ENCODE measurements at regions not wholly inside any gene's neighbourhood (a gene's known extent, or its start where the extent isn't known, plus 50 kb on each side); places are given as distances from the start of the nearest gene placed in this dataset.
A peak's percentile ranks its signal among the peaks of the same experiment; 100 is the strongest.
"Not testable (repeated sequence)": the region's sequence is repeated elsewhere in the genome, so short reads cannot be mapped to it uniquely, and the experiment has no call there.

DNA sequence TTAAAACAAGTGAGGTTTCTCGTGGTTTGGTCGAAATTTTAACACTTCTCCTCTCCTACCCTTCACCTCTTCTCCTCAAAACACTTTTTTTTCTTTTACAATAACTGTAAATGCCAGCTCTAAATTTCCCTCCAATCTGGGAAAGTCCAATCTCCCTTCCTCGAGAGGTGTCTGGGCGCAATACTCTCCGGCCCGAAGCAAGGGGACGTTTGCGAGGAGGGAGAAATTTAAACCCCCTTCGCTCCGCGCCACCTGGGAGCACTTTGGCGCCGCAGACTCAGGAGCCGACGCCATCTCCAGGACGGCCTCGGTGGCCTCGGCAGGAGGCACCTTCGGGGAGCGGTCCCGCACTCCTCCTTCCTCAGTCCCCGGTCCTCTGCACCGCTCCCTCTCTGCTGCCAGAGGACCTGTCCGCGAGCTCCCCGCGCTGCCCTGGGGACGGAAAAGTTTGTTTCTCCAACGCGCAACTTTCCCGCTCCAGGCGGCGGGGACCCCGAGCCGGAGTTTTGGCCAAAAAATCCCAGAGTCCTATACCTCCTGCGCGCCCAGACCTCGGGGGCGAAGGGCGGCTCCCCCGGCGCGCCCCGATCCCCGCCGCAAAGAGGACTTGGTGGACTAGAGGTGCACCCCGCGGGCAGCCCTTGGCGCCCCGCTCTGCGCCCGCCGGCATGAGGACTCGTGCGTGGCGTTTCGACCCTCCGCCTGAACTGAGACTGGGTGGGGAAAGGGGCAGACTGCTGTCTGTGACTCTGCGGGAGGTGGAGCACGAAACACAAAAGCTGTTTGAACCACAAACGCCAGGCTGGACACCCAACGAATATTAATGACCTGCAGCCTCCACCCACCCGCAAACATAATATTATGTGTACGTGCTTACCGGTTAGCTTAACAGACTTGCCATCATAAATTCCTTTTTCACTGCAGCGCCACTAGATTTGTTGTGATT lies 95.2 kb upstream of the HMGA2 start:
- DNase-seq (ENCODE audit: low read depth in 2 of 2): no peak

- no peak for DNase-seq (ENCODE audit: low read depth in 2 of 2)
These were observed 92.5 kb upstream of the HMGA2 start for GRCh38 chr12:65731771-65732170.

GRCh38 chr12:65733643-65734042 lies 90.6 kb upstream of the HMGA2 start:
- not testable (repeated sequence) for DNase-seq (ENCODE audit: low read depth in 2 of 2)

DNA sequence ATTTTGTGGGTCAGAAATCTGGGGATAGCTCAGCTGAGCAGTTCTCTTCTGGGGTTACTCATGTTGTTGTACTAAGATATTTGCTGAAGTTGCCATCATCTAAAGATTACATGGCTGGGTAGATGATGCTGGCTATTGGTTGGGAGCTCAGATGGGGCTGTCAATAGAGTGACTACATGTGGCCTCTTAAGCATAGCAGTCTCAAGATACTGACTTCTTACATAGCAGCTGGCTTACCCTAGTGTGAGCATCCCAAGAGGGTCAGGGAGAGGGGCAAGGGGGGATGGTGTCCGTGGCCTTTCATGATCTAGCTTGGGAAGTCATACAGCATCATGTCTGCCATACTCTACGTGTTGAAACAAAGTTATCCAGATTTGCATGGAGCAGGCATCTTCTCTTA lies 90.1 kb upstream of the HMGA2 start:
- no peak for DNase-seq (ENCODE audit: low read depth in 2 of 2)

DNA sequence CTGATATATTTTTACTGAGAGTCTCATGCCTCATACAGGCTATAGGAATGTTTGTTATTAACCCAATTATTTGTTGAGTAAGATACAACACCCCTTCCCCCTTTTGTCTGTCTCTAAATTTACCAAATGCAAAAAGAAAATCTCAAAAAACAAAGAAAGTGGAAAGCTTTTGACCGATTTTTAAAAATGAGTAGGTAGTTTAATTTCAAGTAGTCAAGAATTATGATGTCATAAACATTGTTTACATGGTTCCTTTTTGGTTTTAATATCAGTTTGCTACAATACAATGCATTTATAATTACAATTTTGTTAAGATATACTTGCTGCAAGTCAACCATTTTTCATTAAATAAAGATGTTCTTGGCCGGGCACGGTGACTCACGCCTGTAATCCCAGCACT lies 84.7 kb upstream of the HMGA2 start:
- no peak for DNase-seq (ENCODE audit: low read depth in 2 of 2)

DNA sequence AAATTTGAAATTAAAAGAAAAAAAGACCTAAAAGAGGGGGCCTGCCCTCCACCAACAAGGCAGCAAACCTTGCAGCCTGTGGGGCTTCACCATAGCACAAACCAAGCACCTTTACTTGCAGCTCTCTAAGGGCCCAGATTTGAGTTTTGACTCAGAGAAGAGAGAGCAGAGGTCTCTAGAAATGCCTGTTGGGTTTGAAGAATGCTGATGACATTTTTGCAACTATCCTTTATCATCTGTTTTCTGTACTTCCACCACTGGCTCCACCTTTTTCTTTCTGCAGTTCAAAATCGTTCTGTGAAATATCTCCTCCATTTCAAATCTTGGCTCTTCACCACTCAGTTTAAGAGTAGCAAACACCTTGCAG lies 83.8 kb upstream of the HMGA2 start:
- no peak for DNase-seq (ENCODE audit: low read depth in 2 of 2)

DNA sequence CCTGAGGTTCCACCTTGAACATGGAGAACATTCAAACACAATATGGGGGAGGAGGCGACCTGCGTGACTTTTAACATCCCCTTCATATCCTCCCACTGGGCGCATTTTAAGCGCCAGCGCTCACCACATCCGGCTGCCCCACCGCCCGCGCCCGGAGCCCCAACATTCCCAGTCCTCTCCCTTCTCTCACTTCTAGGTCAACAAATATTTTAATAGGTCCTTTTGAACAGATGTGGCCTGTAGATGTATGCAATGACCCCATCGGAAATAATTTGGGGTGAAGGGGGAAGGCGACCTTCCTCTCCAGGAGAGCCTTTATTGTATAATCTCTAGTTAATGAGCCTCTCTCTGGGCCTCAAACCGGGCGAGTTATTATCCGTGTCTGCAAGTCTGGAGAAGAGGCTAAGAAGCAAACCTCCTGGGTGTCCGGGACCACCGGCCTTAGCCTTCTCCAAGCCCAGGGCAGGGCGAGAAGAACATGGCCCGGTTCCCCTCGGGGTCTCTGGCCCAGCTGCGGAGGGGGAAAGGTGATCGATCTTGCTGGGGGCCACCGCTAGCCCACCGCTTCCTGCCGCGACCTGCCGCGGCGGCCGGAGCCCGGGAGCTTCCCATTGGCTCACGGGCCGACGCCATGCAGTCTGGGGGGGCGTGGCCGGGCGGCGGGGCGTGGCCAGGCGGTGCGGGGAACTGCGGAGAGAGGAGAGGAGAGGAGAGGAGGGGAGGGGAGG lies 83.2 kb upstream of the HMGA2 start:
- peak; percentile 54 to 70 for DNase-seq (ENCODE audit: low read depth in 2 of 2)

DNA sequence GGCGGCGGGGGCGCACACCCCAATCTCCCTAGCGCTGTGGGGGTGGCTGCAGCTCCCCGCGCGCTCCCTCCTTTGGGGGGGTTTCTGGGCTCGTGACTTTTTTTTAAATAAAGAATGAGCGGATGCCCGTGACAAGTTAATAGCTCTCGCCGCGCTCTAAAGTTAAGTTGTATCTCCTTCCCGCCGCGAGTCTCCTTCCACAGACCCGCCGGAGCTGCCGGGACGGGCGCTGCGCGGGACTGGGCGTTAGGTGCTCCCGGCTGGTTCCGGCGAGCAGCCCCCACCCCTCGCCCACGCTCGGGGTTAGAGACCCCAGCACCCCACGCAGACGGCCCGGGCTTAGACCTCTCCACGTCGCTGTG lies 82.6 kb upstream of the HMGA2 start:
- DNase-seq (ENCODE audit: low read depth in 2 of 2): no peak

DNA sequence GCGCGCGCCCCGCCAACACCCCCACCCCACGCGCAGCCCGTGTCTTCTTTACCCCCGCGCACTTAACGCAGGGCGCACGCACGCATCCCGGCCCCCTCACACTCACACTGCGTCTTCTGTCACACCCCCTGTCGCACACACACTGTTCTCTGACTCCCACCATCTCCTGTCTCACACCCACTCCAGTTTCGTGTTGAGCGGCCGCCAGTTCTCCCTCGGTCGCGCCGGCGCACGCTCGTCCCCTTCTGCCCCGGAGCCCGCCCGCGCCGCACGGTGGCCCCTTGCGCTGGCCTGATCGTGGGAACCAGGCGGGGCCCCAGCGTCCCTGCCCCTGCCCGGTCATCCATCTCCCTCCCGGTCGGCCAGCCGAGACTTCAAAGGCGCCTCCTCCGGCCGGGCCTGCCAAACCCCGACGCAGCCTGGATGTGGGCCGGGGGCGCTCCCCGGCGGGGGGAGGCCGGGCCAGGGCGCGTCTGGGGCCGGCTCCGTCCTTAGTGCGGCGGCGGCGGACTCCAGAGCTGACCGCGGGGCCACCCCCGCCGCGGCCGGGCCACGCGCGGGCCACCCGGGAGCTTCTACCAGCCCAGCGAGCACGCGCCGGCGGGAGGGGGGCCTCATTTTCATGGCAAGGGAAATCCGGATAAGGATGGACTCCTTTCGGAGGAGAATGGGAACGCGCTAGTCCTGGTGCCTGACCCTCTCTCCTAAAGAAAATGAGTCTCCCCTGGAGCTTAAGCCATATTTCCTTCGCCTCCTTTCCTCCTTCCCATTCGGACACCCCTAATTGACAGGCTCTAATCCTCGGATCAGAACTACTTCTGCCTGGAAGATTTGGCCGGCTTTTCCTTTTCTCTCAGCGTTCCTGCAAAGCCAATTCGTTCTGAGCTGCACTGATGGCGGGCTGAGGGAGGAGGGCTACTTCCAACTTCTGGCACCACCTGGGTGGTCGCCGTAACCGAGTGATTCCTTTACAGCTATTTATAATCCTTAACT lies 82.0 kb upstream of the HMGA2 start:
- DNase-seq (ENCODE audit: low read depth in 2 of 2): no peak

GRCh38 chr12:65744236-65744840 lies 79.9 kb upstream of the HMGA2 start:
- not testable (repeated sequence) for DNase-seq (ENCODE audit: low read depth in 2 of 2)

- DNase-seq (ENCODE audit: low read depth in 2 of 2): no peak
These were observed 76.9 kb upstream of the HMGA2 start for GRCh38 chr12:65747338-65747737.

- DNase-seq (ENCODE audit: low read depth in 2 of 2): no peak
These were observed 76.0 kb upstream of the HMGA2 start for GRCh38 chr12:65748332-65748731.

GRCh38 chr12:65754290-65754689 lies 70.0 kb upstream of the HMGA2 start:
- DNase-seq (ENCODE audit: low read depth in 2 of 2): no peak

DNA sequence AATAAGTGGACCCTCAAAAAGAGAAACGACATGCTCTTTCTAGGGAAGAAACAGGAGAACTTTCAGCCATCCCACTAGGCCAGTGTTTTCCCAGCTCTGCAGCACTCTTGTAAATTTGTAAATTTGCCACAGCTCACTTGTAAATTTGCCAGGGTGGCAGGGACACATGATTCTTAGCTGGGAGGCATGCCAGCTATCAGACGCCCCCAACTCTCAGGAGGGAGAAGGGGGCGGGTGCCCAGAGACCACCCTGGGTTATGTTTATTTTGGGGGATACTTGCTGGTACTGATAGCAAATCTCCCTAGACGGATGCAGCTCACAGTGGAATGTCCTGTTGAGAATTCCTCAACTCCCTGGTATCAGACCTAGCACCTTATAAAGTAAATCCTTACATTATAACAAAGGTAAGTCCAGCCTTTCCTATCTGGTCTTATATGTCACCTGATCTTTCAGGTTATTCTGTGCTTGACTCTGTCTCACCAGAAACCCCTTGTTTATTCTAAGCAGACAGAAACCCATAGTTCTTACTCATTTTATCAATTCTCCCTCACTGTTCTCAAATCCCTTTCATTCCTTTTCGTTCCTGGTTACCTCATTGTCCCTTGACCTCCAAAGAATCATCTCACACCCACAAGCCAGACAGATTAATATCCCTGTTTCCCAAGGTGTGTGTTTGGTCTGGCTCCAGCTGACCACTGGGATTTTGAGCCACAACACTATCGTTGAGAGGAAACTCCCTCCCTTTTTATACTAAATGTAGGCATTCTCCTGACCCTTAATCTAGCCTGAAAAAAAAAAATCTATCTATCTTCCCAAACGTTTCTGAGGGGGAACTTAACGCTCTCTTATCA lies 69.3 kb upstream of the HMGA2 start:
- DNase-seq (ENCODE audit: low read depth in 2 of 2): no peak

DNA sequence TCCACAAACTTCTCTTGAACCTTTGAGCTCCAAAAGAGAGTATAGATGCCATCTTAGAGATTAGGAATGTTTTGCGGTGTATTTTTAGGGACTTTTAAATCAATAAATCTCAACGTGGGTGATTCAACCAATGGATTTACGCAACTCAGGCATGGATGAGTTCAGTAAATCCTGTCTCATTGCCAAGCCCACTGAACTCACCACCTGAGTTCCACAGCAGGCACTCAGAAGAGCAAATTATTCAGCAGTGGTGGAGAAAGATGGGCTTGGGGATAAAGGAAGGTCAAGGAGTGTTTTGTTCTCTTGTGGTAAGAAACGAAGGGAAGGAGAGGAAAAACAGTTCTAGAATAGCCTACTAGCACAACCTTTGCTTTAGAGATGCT lies 68.7 kb upstream of the HMGA2 start:
- no peak for DNase-seq (ENCODE audit: low read depth in 2 of 2)

GRCh38 chr12:65756267-65756666 lies 68.0 kb upstream of the HMGA2 start:
- DNase-seq (ENCODE audit: low read depth in 2 of 2): no peak

DNA sequence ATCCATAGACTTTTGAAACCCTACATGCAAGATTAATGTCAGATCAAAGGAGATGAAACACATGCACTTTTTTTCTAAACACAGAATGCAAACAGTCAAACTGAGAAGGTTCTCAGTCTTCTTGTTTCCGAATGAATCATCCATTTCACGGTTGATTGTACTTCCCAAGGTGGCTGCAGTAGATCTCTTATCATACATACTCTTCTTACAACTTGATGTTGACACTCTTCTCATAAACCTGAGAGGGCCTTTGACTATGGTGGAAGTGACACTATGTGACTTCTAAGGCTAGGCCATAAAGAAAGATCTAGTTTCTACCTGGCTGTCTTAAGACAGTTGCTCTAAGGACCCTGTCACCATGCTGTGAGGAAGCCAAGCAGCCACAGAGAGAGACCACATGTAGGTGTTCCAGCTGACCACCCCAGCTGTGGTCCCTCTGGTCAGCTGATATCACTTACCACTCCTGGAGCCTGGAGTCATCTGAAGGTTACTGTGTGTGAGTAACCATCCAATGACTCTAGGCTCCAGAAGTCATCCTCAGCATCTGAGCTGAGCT lies 67.2 kb upstream of the HMGA2 start:
- no peak for DNase-seq (ENCODE audit: low read depth in 2 of 2)

DNA sequence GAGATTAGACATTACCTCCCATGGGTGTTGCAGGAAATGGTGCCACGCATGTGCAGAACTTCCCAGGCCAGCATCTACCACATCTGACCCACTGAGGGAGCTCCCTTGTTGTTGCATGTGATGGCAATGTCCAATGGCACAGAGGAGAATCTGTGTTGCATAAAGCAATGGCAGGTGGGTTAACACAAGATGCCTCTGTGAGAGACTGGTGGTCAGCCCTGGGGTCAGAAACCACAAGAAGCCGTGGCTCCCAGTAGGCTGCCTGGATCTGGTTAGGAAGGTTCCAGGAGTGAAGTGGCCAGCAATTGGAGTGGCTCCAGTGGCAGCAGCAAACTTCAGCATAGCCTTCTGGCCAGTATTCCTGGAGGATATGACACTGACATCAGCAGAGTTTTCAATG lies 65.9 kb upstream of the HMGA2 start:
- DNase-seq (ENCODE audit: low read depth in 2 of 2): no peak

DNA sequence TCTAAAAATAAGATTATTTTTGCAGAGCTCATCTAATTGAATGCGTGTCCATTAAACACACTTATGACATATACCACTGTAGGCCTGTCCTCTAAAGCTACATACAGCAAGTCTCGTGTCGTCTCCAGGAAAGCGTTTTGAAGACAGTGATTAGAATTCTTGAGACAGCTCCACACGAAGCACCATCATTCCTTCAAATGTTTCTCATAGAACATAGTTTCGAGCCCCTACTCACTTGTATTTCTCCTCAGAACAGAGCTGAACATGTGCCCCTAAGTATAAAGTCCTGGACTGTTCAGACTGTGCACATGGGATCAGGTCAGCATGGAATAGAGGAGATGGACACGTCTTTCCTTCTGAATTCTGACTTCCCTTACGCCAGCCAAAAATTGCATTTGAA lies 64.5 kb upstream of the HMGA2 start:
- no peak for DNase-seq (ENCODE audit: low read depth in 2 of 2)

- no peak for DNase-seq (ENCODE audit: low read depth in 2 of 2)
These were observed 63.0 kb upstream of the HMGA2 start for GRCh38 chr12:65761301-65761700.

Data from stimulated activated CD4-positive, alpha-beta T cell treated with anti-CD3 and anti-CD28 coated beads, Interleukin-4, amount 100 ng/mL, for 48 hours (primary cell).